ENCODE measurements at regions not wholly inside any gene's neighbourhood (a gene's known extent, or its start where the extent isn't known, plus 50 kb on each side); places are given as distances from the start of the nearest gene placed in this dataset.

GRCh38 chr3:84621823-84622222 is 337.0 kb upstream of the CADM2 start (continued):
- no peak for TF ChIP-seq ATF3 (IDR thresholded peaks at IDR 0.05)
- TF ChIP-seq ZBTB33 (IDR thresholded peaks at IDR 0.05), result no peak
- no peak for TF ChIP-seq RAD21 (IDR thresholded peaks at IDR 0.05)

GRCh38 chr3:84634668-84635067 is 324.1 kb upstream of the CADM2 start:
- DNase-seq (ENCODE audit: low spot score), result no peak
- no peaks in the 10 kb centered on the region for H3K27me3 ChIP-seq (ENCODE audit: control insufficient read depth in 4 of 4, insufficient read depth in 4 of 4, low read length in 3 of 4)

GRCh38 chr3:84637272-84637671 is 321.5 kb upstream of the CADM2 start:
- WGBS, result 75% methylated on average over 3 of the region's 3 CpGs
- no peaks in the 10 kb centered on the region for H3K36me3 ChIP-seq (ENCODE audit: control insufficient read depth in 4 of 4, insufficient read depth in 3 of 4, low read depth in 1 of 4, low read length in 3 of 4)
- no peak overlapping the region for H3K9ac ChIP-seq (ENCODE audit: low read depth in 1 of 2, low read length in 2 of 2)
- no peaks in the 10 kb centered on the region for H3K9me3 ChIP-seq (ENCODE audit: control insufficient read depth in 4 of 4, low read length in 3 of 4)
- no peaks in the 10 kb centered on the region for H3K27me3 ChIP-seq (ENCODE audit: control insufficient read depth in 4 of 4, insufficient read depth in 4 of 4, low read length in 3 of 4)
- no peak overlapping the region for H3K27ac ChIP-seq (ENCODE audit: low read depth in 1 of 2, low read length in 2 of 2)
- DNase-seq (ENCODE audit: low spot score), result no peak
- no peak overlapping the region for H3K4me3 ChIP-seq (ENCODE audit: low read depth in 1 of 3, low read length in 3 of 3)
- no peaks in the 10 kb centered on the region for H3K4me1 ChIP-seq (ENCODE audit: control insufficient read depth in 4 of 4, insufficient read depth in 4 of 4, low read length in 3 of 4)
- TF ChIP-seq FOXA2 (IDR thresholded peaks at IDR 0.05) (no peak), YY1 (IDR thresholded peaks at IDR 0.05) (no peak), REST (IDR thresholded peaks at IDR 0.05) (no peak), JUND (IDR thresholded peaks at IDR 0.05) (no peak), RXRA (IDR thresholded peaks at IDR 0.05) (no peak), GABPA (IDR thresholded peaks at IDR 0.05 in 1 of 2, conservative IDR thresholded peaks at IDR 0.05 in 1 of 2) (no peak), NR2F2 (IDR thresholded peaks at IDR 0.05) (no peak), EGR1 (IDR thresholded peaks at IDR 0.05; ENCODE audit: low read depth in 2 of 2) (no peak), RAD21 (IDR thresholded peaks at IDR 0.05) (no peak), CTCF (IDR thresholded peaks at IDR 0.05; ENCODE audit: low read depth, low read length, missing input control) (no peak), ATF3 (IDR thresholded peaks at IDR 0.05) (no peak), HNF4A (conservative IDR thresholded peaks at IDR 0.05) (no peak), SP1 (IDR thresholded peaks at IDR 0.05) (no peak), MAX (IDR thresholded peaks at IDR 0.05) (no peak), HNF4G (IDR thresholded peaks at IDR 0.05) (no peak), TAF1 (conservative IDR thresholded peaks at IDR 0.05) (no peak), FOXA1 (IDR thresholded peaks at IDR 0.05) (no peak)

More at GRCh38 chr3:84634668-84635067, 324.1 kb upstream of the CADM2 start:
- Histone ChIP-seq H3K4me1 (ENCODE audit: control insufficient read depth in 4 of 4, insufficient read depth in 4 of 4, low read length in 3 of 4) (no peaks in the 10 kb centered on the region), H3K4me3 (ENCODE audit: low read depth in 1 of 3, low read length in 3 of 3) (no peak overlapping the region), H3K36me3 (ENCODE audit: control insufficient read depth in 4 of 4, insufficient read depth in 3 of 4, low read depth in 1 of 4, low read length in 3 of 4) (no peaks in the 10 kb centered on the region), H3K9me3 (ENCODE audit: control insufficient read depth in 4 of 4, low read length in 3 of 4) (no peaks in the 10 kb centered on the region), H3K27ac (ENCODE audit: low read depth in 1 of 2, low read length in 2 of 2) (no peak overlapping the region), H3K9ac (ENCODE audit: low read depth in 1 of 2, low read length in 2 of 2) (no peak overlapping the region)
- 80% methylated on average over 1 of the region's 1 CpG for WGBS
- no peak for TF ChIP-seq RAD21 (IDR thresholded peaks at IDR 0.05)
- no peak for TF ChIP-seq CTCF (IDR thresholded peaks at IDR 0.05; ENCODE audit: low read depth, low read length, missing input control)
- TF ChIP-seq GABPA (IDR thresholded peaks at IDR 0.05 in 1 of 2, conservative IDR thresholded peaks at IDR 0.05 in 1 of 2), result no peak
- TF ChIP-seq TAF1 (conservative IDR thresholded peaks at IDR 0.05), result no peak

Data from liver (tissue), 8 donors.